ENCODE measurements at regions not wholly inside any gene's neighbourhood (a gene's known extent, or its start where the extent isn't known, plus 50 kb on each side); places are given as distances from the start of the nearest gene placed in this dataset.

GRCh38 chr6:118745156-118745555 lies 93.8 kb upstream of the CEP85L start:
- no peak for TF ChIP-seq CTCF (conservative IDR thresholded peaks at IDR 0.05)
- TF ChIP-seq EZH2 (IDR thresholded peaks at IDR 0.05; ENCODE audit: low read depth) = no peak

All from PC-9 (cell line).